VCaP (cell line): ENCODE measurements at regions not wholly inside any gene's neighbourhood (a gene's known extent, or its start where the extent isn't known, plus 50 kb on each side); places are given as distances from the start of the nearest gene placed in this dataset.

Experiments
- H3K27ac ChIP-seq: fragments of 450-650 bp; 2 replicates; pipeline ENCODE4 v1.5.1; 2017
- CTCF ChIP-seq: fragments of 450-650 bp; conservative IDR thresholded peaks from 2 replicates; pipeline ENCODE4 v1.5.1; 2017; ENCODE audit warnings: mild to moderate bottlenecking, moderate library complexity

DNA sequence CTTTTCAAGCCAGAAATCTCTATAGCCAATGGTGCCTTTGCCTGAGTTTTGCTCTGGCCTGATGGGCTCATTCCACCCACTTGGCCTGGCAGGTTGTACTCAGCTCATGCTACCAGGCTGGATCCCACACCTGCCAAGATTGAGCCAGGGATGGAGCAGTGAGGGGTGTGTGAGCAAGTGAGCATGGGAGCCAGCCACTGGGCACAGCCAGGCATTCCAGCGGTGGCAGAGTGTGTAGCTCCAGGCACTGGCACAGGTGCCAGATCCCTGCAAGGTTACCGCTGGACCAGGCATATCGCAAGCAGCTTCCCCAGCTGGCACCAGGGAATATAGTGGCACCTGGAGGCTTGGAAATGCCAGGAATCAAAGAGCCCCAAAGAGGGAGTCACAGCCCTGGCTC is 2395.6 kb upstream of the C9orf72 start:
- TF ChIP-seq CTCF = no peak
- H3K27ac ChIP-seq = no peak overlapping the region

DNA sequence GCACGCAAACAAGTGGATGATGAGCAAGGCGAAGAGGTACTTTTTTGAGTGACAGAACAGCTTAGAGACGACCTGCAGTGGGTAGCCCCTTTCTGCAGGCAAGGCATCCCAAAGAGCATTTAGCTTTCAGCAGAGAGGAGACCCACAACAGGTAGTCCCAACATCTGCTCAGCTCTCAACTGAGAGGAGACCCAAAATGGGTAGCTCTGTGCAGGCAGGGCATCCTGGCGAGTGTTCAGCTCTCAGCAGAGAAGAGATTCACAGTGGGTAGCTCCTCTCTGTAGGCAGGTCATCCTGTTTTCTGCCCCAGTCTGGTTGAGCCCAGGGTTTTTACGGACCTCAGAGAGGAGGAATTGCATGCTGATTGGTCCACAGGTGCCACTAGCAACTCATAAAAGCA is 2396.1 kb upstream of the C9orf72 start:
- TF ChIP-seq CTCF = no peak
- H3K27ac ChIP-seq = no peak overlapping the region

GRCh38 chr9:29969856-29970647 is 2396.8 kb upstream of the C9orf72 start:
- no peak for TF ChIP-seq CTCF

GRCh38 chr9:29974197-29974596 is 2400.9 kb upstream of the C9orf72 start:
- no peak overlapping the region for H3K27ac ChIP-seq
- TF ChIP-seq CTCF = no peak

More at GRCh38 chr9:29969856-29970647, 2396.8 kb upstream of the C9orf72 start:
- H3K27ac ChIP-seq = no peak overlapping the region

- TF ChIP-seq CTCF = no peak
- no peak overlapping the region for H3K27ac ChIP-seq
Measured at GRCh38 chr9:29976981-29977380, 2403.7 kb upstream of the C9orf72 start.

GRCh38 chr9:29981013-29981412 is 2403.4 kb upstream of the ACO1 start:
- no peak for TF ChIP-seq CTCF
- no peak overlapping the region for H3K27ac ChIP-seq

DNA sequence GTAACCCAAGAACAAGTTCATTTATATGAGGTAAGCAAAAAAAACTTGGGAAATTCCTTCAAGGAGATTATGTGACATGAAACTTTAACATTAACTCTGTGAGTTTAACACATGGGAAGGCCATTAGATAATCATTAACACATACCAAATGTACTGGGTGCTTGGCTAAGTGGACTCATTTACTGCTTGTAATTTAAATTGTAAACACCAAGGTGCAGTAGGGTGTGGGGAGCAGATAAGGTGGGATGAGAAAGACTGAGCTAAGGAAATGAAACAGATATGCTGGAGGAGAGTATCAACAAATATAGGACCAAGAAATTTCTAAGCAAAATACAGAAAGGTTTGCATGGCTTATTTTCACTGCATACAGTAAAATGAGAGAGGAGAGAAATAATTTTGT is 2384.8 kb upstream of the ACO1 start:
- H3K27ac ChIP-seq = no peak overlapping the region
- TF ChIP-seq CTCF = no peak
